ENCODE measurements at regions not wholly inside any gene's neighbourhood (a gene's known extent, or its start where the extent isn't known, plus 50 kb on each side); places are given as distances from the start of the nearest gene placed in this dataset.

GRCh38 chr2:55973673-55974072 is 50.1 kb upstream of the EFEMP1 start:
- no peak for DNase-seq (ENCODE audit: low read depth in 4 of 4, low spot score in 3 of 4)

DNA sequence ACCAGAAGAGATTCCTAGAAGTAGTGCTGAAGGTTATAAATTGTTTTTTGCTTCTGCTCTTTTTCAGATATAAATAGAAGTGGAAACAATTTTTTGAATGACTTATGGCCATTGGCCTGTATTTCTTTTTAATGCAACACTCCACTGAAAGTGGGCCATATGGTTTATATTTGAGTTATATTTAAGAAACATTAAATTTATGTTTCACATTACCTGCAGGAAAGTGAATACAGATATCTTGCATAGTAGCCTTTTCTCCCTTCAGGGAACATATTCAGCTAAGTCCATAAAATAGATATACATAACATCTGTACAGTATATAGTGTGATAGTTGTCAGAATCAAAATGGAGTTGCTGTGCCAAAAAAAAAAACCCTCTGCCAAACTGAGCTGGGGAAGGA is 53.1 kb upstream of the EFEMP1 start:
- DNase-seq (ENCODE audit: low read depth in 4 of 4, low spot score in 3 of 4): no peak

DNA sequence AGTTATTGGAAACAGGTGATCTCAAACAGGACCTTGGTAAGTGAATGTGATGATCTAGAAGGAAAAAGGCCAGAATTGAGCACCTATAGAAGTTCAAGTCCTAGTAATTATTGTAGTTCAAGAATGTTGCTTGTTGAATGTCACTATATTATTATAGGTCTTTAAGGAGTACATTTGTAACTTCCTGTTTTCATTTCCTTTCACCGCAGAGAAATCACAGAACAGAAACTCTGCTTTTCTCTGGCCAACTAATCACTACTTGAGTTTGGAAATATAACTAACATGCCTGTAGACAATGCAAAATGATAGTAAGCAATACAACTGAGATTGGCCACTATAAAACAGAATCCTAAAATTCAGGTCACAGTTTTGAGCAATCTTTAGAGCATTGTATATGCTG is 61.8 kb upstream of the EFEMP1 start:
- DNase-seq (ENCODE audit: low read depth in 4 of 4, low spot score in 3 of 4): no peak

DNA sequence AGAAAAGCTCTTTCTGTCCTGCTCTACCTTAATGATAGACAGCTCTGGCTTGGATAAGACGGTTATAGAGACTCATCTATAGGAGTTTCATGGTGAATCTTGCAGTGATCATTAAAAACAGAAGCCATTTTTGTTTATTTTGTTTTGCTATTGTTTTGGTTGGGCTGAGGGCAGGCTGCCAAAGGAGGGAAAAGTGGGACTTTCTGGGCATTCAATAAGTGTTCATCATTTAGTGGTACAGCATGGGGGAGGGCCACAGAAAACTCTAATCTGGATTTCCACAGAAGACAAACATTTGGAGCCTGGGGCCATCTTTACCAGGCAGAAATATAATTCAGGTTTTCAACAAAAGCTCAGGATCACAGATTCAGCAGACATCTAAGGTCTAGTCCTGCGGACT is 62.4 kb upstream of the EFEMP1 start:
- no peak for DNase-seq (ENCODE audit: low read depth in 4 of 4, low spot score in 3 of 4)

- DNase-seq (ENCODE audit: low read depth in 4 of 4, low spot score in 3 of 4): no peak
Measured at GRCh38 chr2:55986700-55987440, 63.3 kb upstream of the EFEMP1 start.

- DNase-seq (ENCODE audit: low read depth in 4 of 4, low spot score in 3 of 4): no peak
Measured at GRCh38 chr2:55989405-55989804, 65.8 kb upstream of the EFEMP1 start.

DNA sequence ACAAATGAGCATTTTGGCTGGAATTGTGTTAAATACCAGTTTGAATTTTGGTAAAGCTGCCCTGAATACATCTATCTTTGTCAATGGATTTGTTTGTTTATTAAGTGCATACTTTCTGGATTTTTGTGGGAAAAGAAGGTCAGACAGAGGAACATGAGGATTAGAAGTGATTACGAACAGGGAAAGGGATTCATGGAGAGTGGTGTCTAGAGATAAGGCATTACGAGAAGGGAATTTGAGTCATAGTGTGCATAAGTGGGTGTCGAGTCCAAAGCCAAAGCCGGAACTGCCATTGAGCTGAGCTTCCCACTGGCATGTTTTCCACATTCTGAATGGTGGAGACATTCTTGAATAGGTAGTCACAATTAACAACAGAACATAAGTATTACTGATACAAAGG is 68.9 kb upstream of the EFEMP1 start:
- no peak for DNase-seq (ENCODE audit: low read depth in 4 of 4, low spot score in 3 of 4)

DNA sequence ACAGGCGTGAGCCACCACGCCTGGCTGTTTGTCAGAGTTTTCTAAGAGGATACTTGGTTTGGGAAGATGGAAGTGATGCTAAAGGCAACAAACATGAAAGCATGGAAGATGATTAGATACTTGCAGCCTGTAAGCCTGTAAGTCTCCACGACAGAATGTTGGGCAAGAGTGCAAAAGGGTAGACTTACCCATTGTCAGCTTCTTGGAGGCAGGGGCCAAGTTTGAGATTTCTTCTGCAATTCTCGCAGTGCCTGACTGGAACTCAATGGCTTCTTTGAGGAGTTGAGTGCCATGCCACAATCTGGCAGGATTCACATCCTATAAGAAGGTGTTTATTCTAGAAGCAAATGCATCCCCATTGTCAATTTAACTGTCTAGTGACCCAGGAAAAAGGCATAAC is 70.1 kb upstream of the EFEMP1 start:
- DNase-seq (ENCODE audit: low read depth in 4 of 4, low spot score in 3 of 4): no peak

DNA sequence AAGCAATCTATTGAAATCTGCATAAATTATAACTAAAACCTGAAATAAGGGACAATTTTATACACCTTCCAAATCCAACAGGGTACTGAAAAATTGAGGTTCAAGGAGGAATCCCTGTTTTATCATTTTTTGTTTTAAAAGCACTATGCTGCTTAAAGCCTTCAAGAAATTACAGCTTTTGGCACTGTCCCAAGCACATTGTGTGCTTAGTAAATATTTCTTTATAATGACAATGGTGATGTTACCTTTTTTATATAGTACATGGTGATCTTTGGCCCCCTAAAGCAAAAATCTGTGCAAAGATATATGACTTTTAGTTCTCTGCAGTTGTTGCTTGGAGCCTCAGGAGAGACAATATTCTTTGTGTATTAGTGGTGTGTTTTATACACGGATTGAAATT is 71.6 kb upstream of the EFEMP1 start:
- no peak for DNase-seq (ENCODE audit: low read depth in 4 of 4, low spot score in 3 of 4)

DNA sequence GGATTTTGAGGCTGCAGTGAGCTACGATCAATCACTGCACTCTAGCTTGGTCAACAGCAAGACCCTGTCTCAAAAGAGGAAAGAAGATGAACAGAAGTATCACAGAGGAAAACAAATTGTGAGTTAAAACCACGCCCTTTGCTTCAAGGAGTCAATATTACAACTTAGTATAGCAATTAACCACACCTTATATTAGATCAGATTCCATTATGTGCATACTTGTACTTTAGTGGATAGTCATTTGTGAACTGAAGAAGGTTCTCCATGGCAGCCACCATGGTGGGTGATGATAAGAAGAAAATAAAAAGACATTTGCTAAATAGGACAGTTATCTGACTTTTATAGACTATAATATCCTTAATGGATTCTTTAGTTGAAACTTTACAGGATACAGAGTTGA is 72.3 kb upstream of the EFEMP1 start:
- no peak for DNase-seq (ENCODE audit: low read depth in 4 of 4, low spot score in 3 of 4)

GRCh38 chr2:55999231-55999630 is 75.6 kb upstream of the EFEMP1 start:
- DNase-seq (ENCODE audit: low read depth in 4 of 4, low spot score in 3 of 4): no peak

DNA sequence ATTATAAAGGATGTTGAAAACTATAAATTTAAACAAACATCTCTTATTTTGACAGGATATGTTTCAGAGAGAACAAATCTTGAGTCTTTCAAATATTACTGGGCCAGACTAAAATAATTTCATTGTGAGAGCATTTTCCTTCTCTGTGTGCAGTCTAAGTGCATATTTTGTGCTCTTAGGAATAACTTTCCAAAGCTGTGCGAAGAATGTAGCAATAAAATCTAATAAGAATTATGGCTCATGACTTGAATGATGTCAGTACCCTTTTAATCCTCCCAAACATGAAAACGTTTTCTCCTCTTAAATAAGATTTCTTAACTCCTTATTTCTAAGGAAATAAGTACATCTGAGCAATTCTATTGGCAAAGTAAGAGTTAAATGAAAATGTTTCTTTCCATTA is 76.2 kb upstream of the EFEMP1 start:
- no peak for DNase-seq (ENCODE audit: low read depth in 4 of 4, low spot score in 3 of 4)

GRCh38 chr2:56001947-56002346 is 78.4 kb upstream of the EFEMP1 start:
- peak in 1 of 4 donors; percentile 30 for DNase-seq (ENCODE audit: low read depth in 4 of 4, low spot score in 3 of 4)

- DNase-seq (ENCODE audit: low read depth in 4 of 4, low spot score in 3 of 4): peak; percentile 67 to 85 (median 80)
Measured at GRCh38 chr2:56008661-56009431, 85.3 kb upstream of the EFEMP1 start.

DNA sequence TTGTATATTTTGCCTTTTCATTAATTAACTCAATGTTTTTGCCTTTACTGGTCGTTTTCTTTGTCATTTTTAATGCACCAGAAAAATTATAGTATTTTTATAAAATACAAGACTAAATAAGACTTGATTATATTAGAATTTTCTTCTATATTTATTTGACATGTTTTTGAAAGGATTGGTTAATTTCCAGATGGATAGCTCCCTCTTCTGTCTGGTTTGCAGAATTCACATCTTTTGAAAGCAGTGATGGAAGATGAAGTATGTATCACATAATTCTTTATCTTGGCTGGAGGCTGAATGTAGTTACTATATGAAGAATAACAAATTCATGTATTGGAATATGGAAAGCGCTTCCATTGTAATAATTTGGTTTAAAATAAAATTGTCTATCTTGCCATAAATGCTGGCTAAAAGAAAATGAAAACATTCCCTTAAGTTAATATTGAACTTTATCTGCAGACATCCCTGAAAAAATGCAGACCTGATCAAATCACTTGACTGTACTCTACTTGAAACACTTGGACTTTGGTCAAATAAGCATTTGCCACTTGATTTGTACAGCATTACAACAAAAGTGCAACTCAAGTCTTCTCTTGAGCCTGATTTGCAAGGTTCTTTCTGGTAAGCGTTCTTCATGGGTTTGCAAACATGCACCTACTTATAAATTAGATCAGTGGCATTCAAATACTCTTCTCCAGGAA is 86.3 kb upstream of the EFEMP1 start:
- no peak for DNase-seq (ENCODE audit: low read depth in 4 of 4, low spot score in 3 of 4)

- no peak for DNase-seq (ENCODE audit: low read depth in 4 of 4, low spot score in 3 of 4)
Measured at GRCh38 chr2:56011624-56012023, 88.0 kb upstream of the EFEMP1 start.

DNA sequence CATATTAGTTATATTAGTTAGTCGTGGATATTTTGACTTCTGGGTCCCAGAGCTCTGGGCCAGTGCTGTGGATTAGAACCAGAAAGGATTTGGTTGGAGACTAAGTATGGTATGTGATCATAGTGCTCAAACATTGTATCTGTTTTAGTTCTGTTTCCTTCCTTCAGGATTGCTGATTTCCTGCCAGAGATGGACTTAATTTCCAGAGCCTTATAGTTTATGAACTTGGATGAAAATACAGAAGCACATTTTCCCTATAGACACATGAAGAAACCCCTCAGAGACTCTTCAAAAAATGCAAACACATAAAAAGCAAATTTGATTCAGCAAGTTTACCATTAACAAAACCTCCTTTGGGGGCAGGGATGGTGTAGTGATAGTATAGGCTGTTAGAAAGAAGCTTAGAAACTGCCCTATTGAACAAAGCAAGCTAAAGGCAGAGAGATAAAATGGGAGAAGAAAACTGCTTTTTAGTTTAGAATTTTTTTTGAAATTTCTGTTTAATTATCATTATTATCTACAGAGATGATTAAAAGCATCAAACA is 88.7 kb upstream of the EFEMP1 start:
- no peak for DNase-seq (ENCODE audit: low read depth in 4 of 4, low spot score in 3 of 4)

GRCh38 chr2:56013475-56013874 is 89.9 kb upstream of the EFEMP1 start:
- no peak for DNase-seq (ENCODE audit: low read depth in 4 of 4, low spot score in 3 of 4)

DNA sequence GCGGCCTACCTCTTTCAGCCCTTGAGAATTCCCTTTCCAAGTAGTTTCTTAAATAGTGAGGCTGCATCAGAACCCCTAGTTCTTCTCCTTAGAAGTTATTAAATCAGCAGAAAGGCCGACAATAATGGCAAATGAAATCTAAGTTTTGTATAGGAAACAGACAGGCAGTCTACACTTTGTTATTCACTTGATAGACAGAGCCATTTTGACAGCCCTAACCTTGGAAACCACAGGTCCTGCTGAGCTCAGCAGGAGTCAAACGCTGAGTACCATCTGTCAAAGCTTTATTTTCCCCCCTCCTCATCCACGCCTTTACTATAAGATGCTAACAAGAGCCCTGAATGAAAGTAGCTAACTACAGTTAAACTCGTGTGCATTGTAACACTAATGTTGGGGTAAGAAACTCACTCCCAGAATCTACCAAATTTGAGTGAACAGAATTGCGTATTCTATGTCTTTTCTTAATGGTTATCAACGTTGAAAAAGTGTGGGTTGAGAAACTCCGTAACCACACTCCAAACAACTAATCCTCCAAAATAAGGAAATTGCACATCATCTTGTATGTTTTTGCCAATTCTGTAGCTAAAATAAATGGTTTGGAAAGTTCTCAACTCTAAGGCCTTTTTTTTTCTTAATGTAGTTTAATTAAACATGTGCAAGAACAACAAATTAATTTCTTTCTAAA is 90.6 kb upstream of the EFEMP1 start:
- DNase-seq (ENCODE audit: low read depth in 4 of 4, low spot score in 3 of 4): no peak

- DNase-seq (ENCODE audit: low read depth in 4 of 4, low spot score in 3 of 4): no peak
Measured at GRCh38 chr2:56015711-56016115, 92.1 kb upstream of the EFEMP1 start.

- no peak for DNase-seq (ENCODE audit: low read depth in 4 of 4, low spot score in 3 of 4)
Measured at GRCh38 chr2:56017784-56018183, 94.2 kb upstream of the EFEMP1 start.
